ENCODE measurements at regions not wholly inside any gene's neighbourhood (a gene's known extent, or its start where the extent isn't known, plus 50 kb on each side); places are given as distances from the start of the nearest gene placed in this dataset.

- intact Hi-C loops (cut with micrococcal nuclease), result no loop called here
- no peak overlapping the region for H2AFZ ChIP-seq (ENCODE audit: insufficient read depth, low read depth, low read length, poor library complexity, severe bottlenecking)
- Mint-ChIP-seq H3K4me1 (no peaks in the 10 kb centered on the region), H3K4me3 (no peak overlapping the region), H3K27me3 (ENCODE audit: low read depth in 3 of 3) (peaks cover 0 to 3% (median 3%) of the 10 kb centered on the region in 3 donors), H3K9me3 (peaks cover 0 to 6% (median 2%) of the 10 kb centered on the region in 7 donors), H3K36me3 (no peaks in the 10 kb centered on the region), H3K27ac (no peak overlapping the region)
- H3K79me2 ChIP-seq (ENCODE audit: insufficient read depth, low read length), result no peaks in the 10 kb centered on the region
- no peaks in the 10 kb centered on the region for H3K27me3 ChIP-seq (ENCODE audit: control insufficient read depth in 2 of 2, insufficient read depth in 2 of 2, low read length in 2 of 2)
- TF ChIP-seq CTCF (IDR thresholded peaks at IDR 0.05), result no peak
- no peak overlapping the region for H3K4me2 ChIP-seq (replicated peaks; ENCODE audit: extremely low read depth, low read length, poor library complexity, severe bottlenecking)
- H4K20me1 ChIP-seq (ENCODE audit: insufficient read depth, low read length), result no peaks in the 10 kb centered on the region
- no peak for DNase-seq
- no peak overlapping the region for H3K27ac ChIP-seq (ENCODE audit: low read depth in 1 of 2, low read length in 2 of 2)
- no peak overlapping the region for H3K9ac ChIP-seq (ENCODE audit: insufficient read depth, low read length, poor library complexity, severe bottlenecking)
- no peaks in the 10 kb centered on the region for H3K36me3 ChIP-seq (replicated peaks in 1 of 2; ENCODE audit: control insufficient read depth in 1 of 2, insufficient read depth in 2 of 2, low read length in 2 of 2)
- no peaks in the 10 kb centered on the region for H3K9me3 ChIP-seq (replicated peaks in 1 of 2; ENCODE audit: control insufficient read depth in 1 of 2, insufficient read depth in 1 of 2, low read length in 2 of 2)
- H3K4me3 ChIP-seq (replicated peaks in 1 of 3; ENCODE audit: low read depth in 2 of 3, low read length in 3 of 3), result no peak overlapping the region
- no peaks in the 10 kb centered on the region for H3K4me1 ChIP-seq (ENCODE audit: control insufficient read depth in 1 of 2, insufficient read depth in 2 of 2, low read length in 2 of 2)
Measured at GRCh38 chr9:99441829-99442228, 219.7 kb downstream of the SEC61B start.

- H3K9me3 ChIP-seq (replicated peaks in 1 of 2; ENCODE audit: control insufficient read depth in 1 of 2, insufficient read depth in 1 of 2, low read length in 2 of 2), result no peaks in the 10 kb centered on the region
- H3K4me1 Mint-ChIP-seq, result no peaks in the 10 kb centered on the region
- intact Hi-C loops (cut with micrococcal nuclease), result no loop called here
- H3K4me3 Mint-ChIP-seq, result no peak overlapping the region
- H2AFZ ChIP-seq (ENCODE audit: insufficient read depth, low read depth, low read length, poor library complexity, severe bottlenecking), result no peak overlapping the region
- H3K27me3 ChIP-seq (ENCODE audit: control insufficient read depth in 2 of 2, insufficient read depth in 2 of 2, low read length in 2 of 2), result no peaks in the 10 kb centered on the region
- no peak for TF ChIP-seq CTCF (IDR thresholded peaks at IDR 0.05)
- H3K79me2 ChIP-seq (ENCODE audit: insufficient read depth, low read length), result no peaks in the 10 kb centered on the region
- no peaks in the 10 kb centered on the region for H4K20me1 ChIP-seq (ENCODE audit: insufficient read depth, low read length)
- peak in 1 of 3 donors; percentile 20 for DNase-seq
- WGBS (ENCODE audit: insufficient coverage), result 100% methylated on average over 2 of the region's 4 CpGs
- no peak overlapping the region for H3K9ac ChIP-seq (ENCODE audit: insufficient read depth, low read length, poor library complexity, severe bottlenecking)
- H3K9me3 Mint-ChIP-seq, result peaks cover 0 to 2% (median 1%) of the 10 kb centered on the region in 7 donors
- peaks cover 2 to 5% (median 4%) of the 10 kb centered on the region in 3 donors for H3K27me3 Mint-ChIP-seq (ENCODE audit: low read depth in 3 of 3)
- peak overlapping the region in 2 of 7 donors; percentile 10 to 43 for H3K27ac Mint-ChIP-seq
- H3K27ac ChIP-seq (ENCODE audit: low read depth in 1 of 2, low read length in 2 of 2), result no peak overlapping the region
- H3K4me3 ChIP-seq (replicated peaks in 1 of 3; ENCODE audit: low read depth in 2 of 3, low read length in 3 of 3), result no peak overlapping the region
- no peaks in the 10 kb centered on the region for H3K36me3 Mint-ChIP-seq
- H3K36me3 ChIP-seq (replicated peaks in 1 of 2; ENCODE audit: control insufficient read depth in 1 of 2, insufficient read depth in 2 of 2, low read length in 2 of 2), result no peaks in the 10 kb centered on the region
- no peaks in the 10 kb centered on the region for H3K4me1 ChIP-seq (ENCODE audit: control insufficient read depth in 1 of 2, insufficient read depth in 2 of 2, low read length in 2 of 2)
- no peak overlapping the region for H3K4me2 ChIP-seq (replicated peaks; ENCODE audit: extremely low read depth, low read length, poor library complexity, severe bottlenecking)
Measured at GRCh38 chr9:99445371-99445891, 223.3 kb downstream of the SEC61B start.

Measured in CD14-positive monocyte (primary cell).